ENCODE measurements at regions not wholly inside any gene's neighbourhood (a gene's known extent, or its start where the extent isn't known, plus 50 kb on each side); places are given as distances from the start of the nearest gene placed in this dataset.

- Histone ChIP-seq H3K27me3 (ENCODE audit: control insufficient read depth, insufficient read depth, low read length) (no peaks in the 10 kb centered on the region), H3K4me3 (ENCODE audit: low read depth, low read length) (no peak overlapping the region), H3K36me3 (ENCODE audit: control insufficient read depth, insufficient read depth, low read length) (no peaks in the 10 kb centered on the region)
- no peak for TF ChIP-seq CTCF (IDR thresholded peaks at IDR 0.05; ENCODE audit: insufficient read depth, low read length, poor library complexity, severe bottlenecking)
- no peak for DNase-seq (ENCODE audit: low read depth)
Measured at GRCh38 chr18:25630682-25631081, 278.7 kb upstream of the ZNF521 start.

DNA sequence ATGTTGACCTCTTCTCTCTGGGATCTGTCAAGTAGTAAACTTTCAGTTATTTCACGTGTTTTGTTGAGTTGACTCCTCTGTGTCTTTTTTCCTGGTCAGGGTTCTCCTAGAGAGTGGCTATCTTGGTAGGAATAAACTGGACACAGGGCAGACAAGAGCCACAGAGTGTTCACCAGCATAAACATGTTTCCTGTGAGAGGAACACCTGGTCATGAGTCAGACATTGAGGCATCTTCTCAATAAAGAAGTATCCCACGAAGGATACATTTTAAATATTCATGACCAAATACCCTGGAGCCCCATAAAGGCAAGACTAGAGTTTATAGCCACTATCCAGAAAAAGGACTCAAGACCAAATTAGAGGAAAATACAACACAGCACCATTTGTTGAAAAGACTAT is 269.7 kb upstream of the ZNF521 start:
- H3K36me3 ChIP-seq (ENCODE audit: control insufficient read depth, insufficient read depth, low read length), result no peaks in the 10 kb centered on the region
- DNase-seq (ENCODE audit: low read depth), result no peak

DNA sequence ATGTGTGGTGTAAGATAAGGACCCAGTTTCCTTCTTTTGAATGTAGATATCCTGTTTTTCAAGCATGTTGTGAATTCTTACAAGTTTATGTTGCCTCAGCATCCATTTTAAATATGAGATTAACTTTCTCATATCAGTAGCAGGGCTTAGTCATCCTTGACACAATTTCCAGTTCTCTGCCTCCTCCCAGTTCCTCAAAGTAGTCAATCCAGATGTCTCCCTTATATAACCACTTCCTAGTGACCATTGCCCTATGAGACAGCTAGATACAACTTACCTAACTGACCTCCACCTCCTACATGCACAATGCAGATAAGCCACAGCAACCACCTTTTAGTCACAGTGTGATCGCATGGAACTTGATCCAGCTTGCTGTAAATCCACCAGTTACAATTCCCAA is 269.2 kb upstream of the ZNF521 start:
- no peak for DNase-seq (ENCODE audit: low read depth)
- no peaks in the 10 kb centered on the region for H3K27me3 ChIP-seq (ENCODE audit: control insufficient read depth, insufficient read depth, low read length)
- H3K36me3 ChIP-seq (ENCODE audit: control insufficient read depth, insufficient read depth, low read length), result no peaks in the 10 kb centered on the region
- TF ChIP-seq CTCF (IDR thresholded peaks at IDR 0.05; ENCODE audit: insufficient read depth, low read length, poor library complexity, severe bottlenecking), result no peak
- H3K4me3 ChIP-seq (ENCODE audit: low read depth, low read length), result no peak overlapping the region

More for the DNA sequence above, 269.7 kb upstream of the ZNF521 start:
- no peaks in the 10 kb centered on the region for H3K27me3 ChIP-seq (ENCODE audit: control insufficient read depth, insufficient read depth, low read length)
- no peak overlapping the region for H3K4me3 ChIP-seq (ENCODE audit: low read depth, low read length)
- TF ChIP-seq CTCF (IDR thresholded peaks at IDR 0.05; ENCODE audit: insufficient read depth, low read length, poor library complexity, severe bottlenecking), result no peak

DNA sequence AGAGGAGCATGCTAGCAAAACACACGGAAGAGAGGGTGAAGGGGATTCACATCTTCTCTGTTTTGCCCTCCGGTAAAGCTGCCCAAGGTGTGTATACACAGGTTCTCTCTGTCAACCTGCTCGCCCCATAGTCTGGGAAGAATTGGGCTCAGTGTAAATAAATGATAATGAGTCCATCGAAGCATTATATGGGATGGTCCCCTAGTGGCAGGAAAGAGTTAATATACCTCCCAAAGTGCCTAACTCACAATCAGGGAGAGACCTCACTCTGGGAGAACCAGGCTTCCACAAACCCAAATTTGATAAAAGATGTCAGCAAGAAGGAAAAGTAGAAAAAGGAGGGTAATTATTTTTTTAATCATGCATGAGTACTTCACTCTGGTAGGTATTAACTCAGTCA is 262.2 kb upstream of the ZNF521 start:
- DNase-seq (ENCODE audit: low read depth), result no peak

DNA sequence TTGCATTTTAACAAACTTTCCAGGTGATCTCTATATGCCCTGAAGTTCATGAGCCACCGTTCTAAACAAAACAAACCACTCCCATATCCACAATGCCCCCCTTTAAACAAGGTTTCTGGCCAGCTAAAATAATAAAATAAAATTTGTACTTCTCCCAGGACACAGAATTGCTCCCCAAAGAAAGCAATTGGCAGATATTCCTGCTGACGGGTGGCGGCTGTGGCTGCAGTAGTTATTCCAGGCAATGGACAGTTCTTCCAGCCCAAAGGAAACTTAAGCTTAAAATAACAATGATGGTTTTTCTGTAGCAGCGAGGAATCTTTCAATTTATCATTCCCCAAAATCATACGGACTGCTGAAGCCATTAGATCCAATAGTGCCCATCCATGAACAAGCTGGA is 260.5 kb upstream of the ZNF521 start:
- no peak overlapping the region for H3K4me3 ChIP-seq (ENCODE audit: low read depth, low read length)
- no peaks in the 10 kb centered on the region for H3K36me3 ChIP-seq (ENCODE audit: control insufficient read depth, insufficient read depth, low read length)
- no peak for TF ChIP-seq CTCF (IDR thresholded peaks at IDR 0.05; ENCODE audit: insufficient read depth, low read length, poor library complexity, severe bottlenecking)
- no peak for DNase-seq (ENCODE audit: low read depth)
- no peaks in the 10 kb centered on the region for H3K27me3 ChIP-seq (ENCODE audit: control insufficient read depth, insufficient read depth, low read length)

More for the DNA sequence above, 262.2 kb upstream of the ZNF521 start:
- Histone ChIP-seq H3K4me3 (ENCODE audit: low read depth, low read length) (no peak overlapping the region), H3K36me3 (ENCODE audit: control insufficient read depth, insufficient read depth, low read length) (no peaks in the 10 kb centered on the region), H3K27me3 (ENCODE audit: control insufficient read depth, insufficient read depth, low read length) (no peaks in the 10 kb centered on the region)
- no peak for TF ChIP-seq CTCF (IDR thresholded peaks at IDR 0.05; ENCODE audit: insufficient read depth, low read length, poor library complexity, severe bottlenecking)

GRCh38 chr18:25608091-25608490 is 256.1 kb upstream of the ZNF521 start:
- Histone ChIP-seq H3K27me3 (ENCODE audit: control insufficient read depth, insufficient read depth, low read length) (no peaks in the 10 kb centered on the region), H3K36me3 (ENCODE audit: control insufficient read depth, insufficient read depth, low read length) (no peaks in the 10 kb centered on the region), H3K4me3 (ENCODE audit: low read depth, low read length) (no peak overlapping the region)
- DNase-seq (ENCODE audit: low read depth), result no peak
- TF ChIP-seq CTCF (IDR thresholded peaks at IDR 0.05; ENCODE audit: insufficient read depth, low read length, poor library complexity, severe bottlenecking), result no peak
